GM23338 (cell line): ENCODE measurements at regions not wholly inside any gene's neighbourhood (a gene's known extent, or its start where the extent isn't known, plus 50 kb on each side); places are given as distances from the start of the nearest gene placed in this dataset.

Source experiments
- ATAC-seq: fragments of 200-7000 bp; cut with Tn5 transposase; 3 replicates; pipeline ENCODE4 v1.9.1; 2020
- DNase-seq: peaks from one replicate; pipeline ENCODE4 v3.0.0-alpha.2; 2015; ENCODE audit warnings: low spot score
- H2AFZ ChIP-seq: fragments of 200-600 bp; sonication (generic); 2 replicates; pipeline ENCODE4 v1.8.0; 2016; ENCODE audit warnings: antibody characterized with exemption, mild to moderate bottlenecking, moderate library complexity
- H3F3A ChIP-seq: fragments of 200-600 bp; sonication (generic); replicated peaks from 2 replicates; pipeline ENCODE4 v1.8.0; 2017; ENCODE audit warnings: antibody characterized with exemption, mixed run types, low read depth
- H3K27ac ChIP-seq: fragments of 200-600 bp; sonication (generic); 2 replicates; pipeline ENCODE4 v1.6.1; 2016; ENCODE audit warnings: low read depth
- H3K27me3 ChIP-seq: fragments of 200-600 bp; sonication (generic); 2 replicates; pipeline ENCODE4 v1.8.0; 2016; ENCODE audit warnings: mild to moderate bottlenecking, mixed run types, moderate library complexity; ENCODE audit not compliant: insufficient read depth
- H3K36me3 ChIP-seq: fragments of 200-600 bp; sonication (generic); 2 replicates; pipeline ENCODE4 v1.8.0; 2016; ENCODE audit warnings: mild to moderate bottlenecking; ENCODE audit not compliant: insufficient read depth
- H3K4me1 ChIP-seq: fragments of 200-600 bp; sonication (generic); 2 replicates; pipeline ENCODE4 v1.8.0; 2016; ENCODE audit warnings: mild to moderate bottlenecking, moderate library complexity; ENCODE audit not compliant: insufficient read depth
- H3K4me2 ChIP-seq: fragments of 200-600 bp; sonication (generic); 2 replicates; pipeline ENCODE4 v1.7.1; 2017; ENCODE audit warnings: mixed run types
- H3K4me3 ChIP-seq: fragments of 200-600 bp; sonication (generic); 2 replicates; pipeline ENCODE4 v1.6.1; 2016; ENCODE audit warnings: mixed run types
- H3K79me2 ChIP-seq: fragments of 200-600 bp; sonication (generic); replicated peaks from 2 replicates; pipeline ENCODE4 v1.8.0; 2017; ENCODE audit warnings: mild to moderate bottlenecking; ENCODE audit not compliant: insufficient read depth
- H3K9me2 ChIP-seq: fragments of 200-600 bp; sonication (generic); 2 replicates; pipeline ENCODE4 v1.8.0; 2017; ENCODE audit not compliant: insufficient read depth
- H4K20me1 ChIP-seq: fragments of 200-600 bp; sonication (generic); replicated peaks from 2 replicates; pipeline ENCODE4 v1.8.0; 2017; ENCODE audit warnings: mild to moderate bottlenecking; ENCODE audit not compliant: insufficient read depth
- H3K27ac Mint-ChIP-seq: 2 replicates; pipeline ENCODE4 v1.8.0; 2020; ENCODE audit warnings: inconsistent platforms, mild to moderate bottlenecking, moderate library complexity, mixed read lengths
- H3K27me3 Mint-ChIP-seq: 3 replicates; pipeline ENCODE4 v1.8.0; 2022; ENCODE audit warnings: low read depth, mild to moderate bottlenecking, moderate library complexity, mixed read lengths, inconsistent platforms; ENCODE audit not compliant: insufficient read depth, poor library complexity
- H3K36me3 Mint-ChIP-seq: 3 replicates; pipeline ENCODE4 v1.8.0; 2021; ENCODE audit warnings: low read depth, mild to moderate bottlenecking, inconsistent platforms, moderate library complexity, mixed read lengths
- H3K4me1 Mint-ChIP-seq: 3 replicates; pipeline ENCODE4 v1.8.0; 2020; ENCODE audit warnings: mild to moderate bottlenecking, inconsistent platforms, mixed read lengths
- H3K4me3 Mint-ChIP-seq: 3 replicates; pipeline ENCODE4 v1.8.0; 2021; ENCODE audit warnings: moderate library complexity, mild to moderate bottlenecking, inconsistent platforms, mixed read lengths
- H3K9me3 Mint-ChIP-seq: 3 replicates; pipeline ENCODE4 v1.8.0; 2020; ENCODE audit warnings: moderate library complexity, mild to moderate bottlenecking, inconsistent platforms, mixed read lengths
- CREB1 ChIP-seq: fragments of 250-450 bp; sonication (Bioruptor Pico); IDR thresholded peaks from 2 replicates; pipeline ENCODE4 v1.5.0; 2020; ENCODE audit warnings: low read depth, mild to moderate bottlenecking, moderate library complexity
- EZH2 ChIP-seq: fragments of 200-600 bp; sonication (generic); IDR thresholded peaks from one replicate; pipeline ENCODE4 v1.8.0; 2017; ENCODE audit warnings: antibody characterized with exemption, mild to moderate bottlenecking, low read depth; ENCODE audit not compliant: unreplicated experiment
- EZH2phosphoT487 ChIP-seq: fragments of 200-600 bp; sonication (generic); IDR thresholded peaks from one replicate; pipeline ENCODE4 v1.8.1; 2018; ENCODE audit warnings: antibody characterized with exemption; ENCODE audit not compliant: unreplicated experiment
- NANOG ChIP-seq: IDR thresholded peaks from 2 replicates; pipeline ENCODE4 v1.6.1; 2016; ENCODE audit warnings: antibody characterized with exemption, borderline replicate concordance
- POLR2AphosphoS5 ChIP-seq: IDR thresholded peaks from 2 replicates; pipeline ENCODE4 v1.6.1; 2016; ENCODE audit warnings: antibody characterized with exemption, low read depth
- STAT1 ChIP-seq: IDR thresholded peaks from one replicate; pipeline ENCODE4 v1.6.1; 2016; ENCODE audit warnings: antibody characterized with exemption; ENCODE audit not compliant: unreplicated experiment
- ZNF114 ChIP-seq: fragments of 250-450 bp; sonication (Bioruptor Pico); IDR thresholded peaks from 2 replicates; pipeline ENCODE4 v1.5.0; 2020; ENCODE audit warnings: mild to moderate bottlenecking, moderate library complexity
- ZNF331 ChIP-seq: fragments of 250-450 bp; sonication (Bioruptor Pico); IDR thresholded peaks from 2 replicates; pipeline ENCODE4 v1.5.0; 2020; ENCODE audit warnings: low read depth, mild to moderate bottlenecking, moderate library complexity
- TF ChIP-seq, protein P1 (sequence below): IDR thresholded peaks from 2 replicates; pipeline ENCODE4 v1.6.1; 2016; ENCODE audit warnings: antibody characterized with exemption
- TF ChIP-seq, protein P2 (sequence below), 2 experiments: fragments of 200-600 bp in 1 of 2; sonication (generic) in 1 of 2; conservative IDR thresholded peaks; 2 replicates each; pipeline versions ENCODE4 v1.5.1 to v1.6.1; 2016 to 2017; ENCODE audit warnings: antibody characterized with exemption in 2 of 2, low read depth in 2 of 2, mild to moderate bottlenecking in 2 of 2, moderate library complexity in 1 of 2
- TF ChIP-seq, protein P3 (sequence below): fragments of 250-450 bp; sonication (Bioruptor Pico); IDR thresholded peaks from 2 replicates; pipeline ENCODE4 v1.5.0; 2020; ENCODE audit warnings: mild to moderate bottlenecking, moderate library complexity
- TF ChIP-seq, protein P4 (sequence below): IDR thresholded peaks from one replicate; pipeline ENCODE4 v1.6.1; 2018; ENCODE audit warnings: antibody characterized with exemption; ENCODE audit not compliant: unreplicated experiment

DNA sequence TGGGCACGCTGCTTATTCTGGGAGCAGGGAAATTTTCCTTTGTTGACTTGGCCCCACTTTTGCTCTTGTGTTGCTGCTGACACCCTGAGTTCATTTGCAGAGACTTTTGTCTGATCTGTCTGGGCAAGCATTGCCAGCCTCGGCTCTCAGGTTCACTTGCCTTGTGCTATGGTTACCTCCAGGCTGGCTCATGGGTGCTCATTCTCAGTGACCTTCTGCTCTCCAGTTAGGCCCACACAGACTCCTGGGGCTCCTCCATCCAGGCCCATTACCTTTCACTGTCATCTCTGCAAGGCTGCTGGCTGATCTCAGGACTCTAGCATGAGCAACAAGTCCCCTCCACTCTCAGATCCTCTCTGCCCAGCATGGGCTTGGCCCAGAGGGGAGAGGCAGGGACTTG lies 108.3 kb downstream of the IL20RB start:
- no peak overlapping the region for H3K4me3 Mint-ChIP-seq
- Histone ChIP-seq H3K27ac (no peak overlapping the region), H2AFZ (no peak overlapping the region), H3K27me3 (peaks cover 33% of the 10 kb centered on the region), H3K4me3 (no peak overlapping the region; the same call in 1 of the 2 replicates), H3K36me3 (no peaks in the 10 kb centered on the region), H4K20me1 (no peaks in the 10 kb centered on the region), H3K4me1 (peaks cover 27% of the 10 kb centered on the region), H3K4me2 (peak overlapping the region; percentile 27), H3K9me2 (0 out of 2 replicates have a peak, but pooled peaks cover 4% of the 10 kb centered on the region), H3K79me2 (no peaks in the 10 kb centered on the region), H3F3A (no peaks in the 10 kb centered on the region)
- TF ChIP-seq, protein P1, sequence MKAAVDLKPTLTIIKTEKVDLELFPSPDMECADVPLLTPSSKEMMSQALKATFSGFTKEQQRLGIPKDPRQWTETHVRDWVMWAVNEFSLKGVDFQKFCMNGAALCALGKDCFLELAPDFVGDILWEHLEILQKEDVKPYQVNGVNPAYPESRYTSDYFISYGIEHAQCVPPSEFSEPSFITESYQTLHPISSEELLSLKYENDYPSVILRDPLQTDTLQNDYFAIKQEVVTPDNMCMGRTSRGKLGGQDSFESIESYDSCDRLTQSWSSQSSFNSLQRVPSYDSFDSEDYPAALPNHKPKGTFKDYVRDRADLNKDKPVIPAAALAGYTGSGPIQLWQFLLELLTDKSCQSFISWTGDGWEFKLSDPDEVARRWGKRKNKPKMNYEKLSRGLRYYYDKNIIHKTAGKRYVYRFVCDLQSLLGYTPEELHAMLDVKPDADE: no peak
- no peak for TF ChIP-seq EZH2phosphoT487
- TF ChIP-seq, protein P2, sequence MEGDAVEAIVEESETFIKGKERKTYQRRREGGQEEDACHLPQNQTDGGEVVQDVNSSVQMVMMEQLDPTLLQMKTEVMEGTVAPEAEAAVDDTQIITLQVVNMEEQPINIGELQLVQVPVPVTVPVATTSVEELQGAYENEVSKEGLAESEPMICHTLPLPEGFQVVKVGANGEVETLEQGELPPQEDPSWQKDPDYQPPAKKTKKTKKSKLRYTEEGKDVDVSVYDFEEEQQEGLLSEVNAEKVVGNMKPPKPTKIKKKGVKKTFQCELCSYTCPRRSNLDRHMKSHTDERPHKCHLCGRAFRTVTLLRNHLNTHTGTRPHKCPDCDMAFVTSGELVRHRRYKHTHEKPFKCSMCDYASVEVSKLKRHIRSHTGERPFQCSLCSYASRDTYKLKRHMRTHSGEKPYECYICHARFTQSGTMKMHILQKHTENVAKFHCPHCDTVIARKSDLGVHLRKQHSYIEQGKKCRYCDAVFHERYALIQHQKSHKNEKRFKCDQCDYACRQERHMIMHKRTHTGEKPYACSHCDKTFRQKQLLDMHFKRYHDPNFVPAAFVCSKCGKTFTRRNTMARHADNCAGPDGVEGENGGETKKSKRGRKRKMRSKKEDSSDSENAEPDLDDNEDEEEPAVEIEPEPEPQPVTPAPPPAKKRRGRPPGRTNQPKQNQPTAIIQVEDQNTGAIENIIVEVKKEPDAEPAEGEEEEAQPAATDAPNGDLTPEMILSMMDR (conservative IDR thresholded peaks at IDR 0.05; ENCODE audit: low read depth in 2 of 2): no peak
- TF ChIP-seq, protein P3, sequence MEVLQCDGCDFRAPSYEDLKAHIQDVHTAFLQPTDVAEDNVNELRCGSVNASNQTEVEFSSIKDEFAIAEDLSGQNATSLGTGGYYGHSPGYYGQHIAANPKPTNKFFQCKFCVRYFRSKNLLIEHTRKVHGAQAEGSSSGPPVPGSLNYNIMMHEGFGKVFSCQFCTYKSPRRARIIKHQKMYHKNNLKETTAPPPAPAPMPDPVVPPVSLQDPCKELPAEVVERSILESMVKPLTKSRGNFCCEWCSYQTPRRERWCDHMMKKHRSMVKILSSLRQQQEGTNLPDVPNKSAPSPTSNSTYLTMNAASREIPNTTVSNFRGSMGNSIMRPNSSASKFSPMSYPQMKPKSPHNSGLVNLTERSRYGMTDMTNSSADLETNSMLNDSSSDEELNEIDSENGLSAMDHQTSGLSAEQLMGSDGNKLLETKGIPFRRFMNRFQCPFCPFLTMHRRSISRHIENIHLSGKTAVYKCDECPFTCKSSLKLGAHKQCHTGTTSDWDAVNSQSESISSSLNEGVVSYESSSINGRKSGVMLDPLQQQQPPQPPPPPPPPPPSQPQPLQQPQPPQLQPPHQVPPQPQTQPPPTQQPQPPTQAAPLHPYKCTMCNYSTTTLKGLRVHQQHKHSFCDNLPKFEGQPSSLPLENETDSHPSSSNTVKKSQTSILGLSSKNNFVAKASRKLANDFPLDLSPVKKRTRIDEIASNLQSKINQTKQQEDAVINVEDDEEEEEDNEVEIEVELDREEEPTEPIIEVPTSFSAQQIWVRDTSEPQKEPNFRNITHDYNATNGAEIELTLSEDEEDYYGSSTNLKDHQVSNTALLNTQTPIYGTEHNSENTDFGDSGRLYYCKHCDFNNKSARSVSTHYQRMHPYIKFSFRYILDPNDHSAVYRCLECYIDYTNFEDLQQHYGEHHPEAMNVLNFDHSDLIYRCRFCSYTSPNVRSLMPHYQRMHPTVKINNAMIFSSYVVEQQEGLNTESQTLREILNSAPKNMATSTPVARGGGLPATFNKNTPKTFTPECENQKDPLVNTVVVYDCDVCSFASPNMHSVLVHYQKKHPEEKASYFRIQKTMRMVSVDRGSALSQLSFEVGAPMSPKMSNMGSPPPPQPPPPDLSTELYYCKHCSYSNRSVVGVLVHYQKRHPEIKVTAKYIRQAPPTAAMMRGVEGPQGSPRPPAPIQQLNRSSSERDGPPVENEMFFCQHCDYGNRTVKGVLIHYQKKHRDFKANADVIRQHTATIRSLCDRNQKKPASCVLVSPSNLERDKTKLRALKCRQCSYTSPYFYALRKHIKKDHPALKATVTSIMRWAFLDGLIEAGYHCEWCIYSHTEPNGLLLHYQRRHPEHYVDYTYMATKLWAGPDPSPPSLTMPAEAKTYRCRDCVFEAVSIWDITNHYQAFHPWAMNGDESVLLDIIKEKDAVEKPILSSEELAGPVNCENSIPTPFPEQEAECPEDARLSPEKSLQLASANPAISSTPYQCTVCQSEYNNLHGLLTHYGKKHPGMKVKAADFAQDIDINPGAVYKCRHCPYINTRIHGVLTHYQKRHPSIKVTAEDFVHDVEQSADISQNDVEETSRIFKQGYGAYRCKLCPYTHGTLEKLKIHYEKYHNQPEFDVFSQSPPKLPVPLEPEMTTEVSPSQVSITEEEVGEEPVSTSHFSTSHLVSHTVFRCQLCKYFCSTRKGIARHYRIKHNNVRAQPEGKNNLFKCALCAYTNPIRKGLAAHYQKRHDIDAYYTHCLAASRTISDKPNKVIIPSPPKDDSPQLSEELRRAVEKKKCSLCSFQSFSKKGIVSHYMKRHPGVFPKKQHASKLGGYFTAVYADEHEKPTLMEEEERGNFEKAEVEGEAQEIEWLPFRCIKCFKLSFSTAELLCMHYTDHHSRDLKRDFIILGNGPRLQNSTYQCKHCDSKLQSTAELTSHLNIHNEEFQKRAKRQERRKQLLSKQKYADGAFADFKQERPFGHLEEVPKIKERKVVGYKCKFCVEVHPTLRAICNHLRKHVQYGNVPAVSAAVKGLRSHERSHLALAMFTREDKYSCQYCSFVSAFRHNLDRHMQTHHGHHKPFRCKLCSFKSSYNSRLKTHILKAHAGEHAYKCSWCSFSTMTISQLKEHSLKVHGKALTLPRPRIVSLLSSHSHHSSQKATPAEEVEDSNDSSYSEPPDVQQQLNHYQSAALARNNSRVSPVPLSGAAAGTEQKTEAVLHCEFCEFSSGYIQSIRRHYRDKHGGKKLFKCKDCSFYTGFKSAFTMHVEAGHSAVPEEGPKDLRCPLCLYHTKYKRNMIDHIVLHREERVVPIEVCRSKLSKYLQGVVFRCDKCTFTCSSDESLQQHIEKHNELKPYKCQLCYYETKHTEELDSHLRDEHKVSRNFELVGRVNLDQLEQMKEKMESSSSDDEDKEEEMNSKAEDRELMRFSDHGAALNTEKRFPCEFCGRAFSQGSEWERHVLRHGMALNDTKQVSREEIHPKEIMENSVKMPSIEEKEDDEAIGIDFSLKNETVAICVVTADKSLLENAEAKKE (CRISPR knock-in tag): no peak
- no peak for TF ChIP-seq CREB1 (CRISPR knock-in tag)
- no peak for TF ChIP-seq STAT1
- TF ChIP-seq ZNF331 (CRISPR knock-in tag): no peak
- no peak for TF ChIP-seq ZNF114
- no peak for TF ChIP-seq NANOG
- TF ChIP-seq EZH2: no peak
- TF ChIP-seq, protein P4, sequence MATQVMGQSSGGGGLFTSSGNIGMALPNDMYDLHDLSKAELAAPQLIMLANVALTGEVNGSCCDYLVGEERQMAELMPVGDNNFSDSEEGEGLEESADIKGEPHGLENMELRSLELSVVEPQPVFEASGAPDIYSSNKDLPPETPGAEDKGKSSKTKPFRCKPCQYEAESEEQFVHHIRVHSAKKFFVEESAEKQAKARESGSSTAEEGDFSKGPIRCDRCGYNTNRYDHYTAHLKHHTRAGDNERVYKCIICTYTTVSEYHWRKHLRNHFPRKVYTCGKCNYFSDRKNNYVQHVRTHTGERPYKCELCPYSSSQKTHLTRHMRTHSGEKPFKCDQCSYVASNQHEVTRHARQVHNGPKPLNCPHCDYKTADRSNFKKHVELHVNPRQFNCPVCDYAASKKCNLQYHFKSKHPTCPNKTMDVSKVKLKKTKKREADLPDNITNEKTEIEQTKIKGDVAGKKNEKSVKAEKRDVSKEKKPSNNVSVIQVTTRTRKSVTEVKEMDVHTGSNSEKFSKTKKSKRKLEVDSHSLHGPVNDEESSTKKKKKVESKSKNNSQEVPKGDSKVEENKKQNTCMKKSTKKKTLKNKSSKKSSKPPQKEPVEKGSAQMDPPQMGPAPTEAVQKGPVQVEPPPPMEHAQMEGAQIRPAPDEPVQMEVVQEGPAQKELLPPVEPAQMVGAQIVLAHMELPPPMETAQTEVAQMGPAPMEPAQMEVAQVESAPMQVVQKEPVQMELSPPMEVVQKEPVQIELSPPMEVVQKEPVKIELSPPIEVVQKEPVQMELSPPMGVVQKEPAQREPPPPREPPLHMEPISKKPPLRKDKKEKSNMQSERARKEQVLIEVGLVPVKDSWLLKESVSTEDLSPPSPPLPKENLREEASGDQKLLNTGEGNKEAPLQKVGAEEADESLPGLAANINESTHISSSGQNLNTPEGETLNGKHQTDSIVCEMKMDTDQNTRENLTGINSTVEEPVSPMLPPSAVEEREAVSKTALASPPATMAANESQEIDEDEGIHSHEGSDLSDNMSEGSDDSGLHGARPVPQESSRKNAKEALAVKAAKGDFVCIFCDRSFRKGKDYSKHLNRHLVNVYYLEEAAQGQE: no peak
- no peak for TF ChIP-seq POLR2AphosphoS5
- peaks cover 11% of the 10 kb centered on the region for H3K27me3 Mint-ChIP-seq
- peaks cover 25% of the 10 kb centered on the region for H3K4me1 Mint-ChIP-seq
- DNase-seq: no peak
- peak; percentile 18; the same call in 2 of the 3 replicates for ATAC-seq
- H3K36me3 Mint-ChIP-seq: no peaks in the 10 kb centered on the region
- H3K27ac Mint-ChIP-seq: no peak overlapping the region; the same call in 1 of the 2 replicates
- peaks cover 3% of the 10 kb centered on the region; the same call in 1 of the 3 replicates for H3K9me3 Mint-ChIP-seq
